ENCODE measurements at regions not wholly inside any gene's neighbourhood (a gene's known extent, or its start where the extent isn't known, plus 50 kb on each side); places are given as distances from the start of the nearest gene placed in this dataset.
"Not testable (repeated sequence)": the region's sequence is repeated elsewhere in the genome, so short reads cannot be mapped to it uniquely, and the experiment has no call there.

GRCh38 chr11:109480251-109480650 lies 58.3 kb downstream of the C11orf87 start:
- no peak for DNase-seq

GRCh38 chr11:109486129-109486528 lies 64.1 kb downstream of the C11orf87 start:
- DNase-seq = no peak

DNA sequence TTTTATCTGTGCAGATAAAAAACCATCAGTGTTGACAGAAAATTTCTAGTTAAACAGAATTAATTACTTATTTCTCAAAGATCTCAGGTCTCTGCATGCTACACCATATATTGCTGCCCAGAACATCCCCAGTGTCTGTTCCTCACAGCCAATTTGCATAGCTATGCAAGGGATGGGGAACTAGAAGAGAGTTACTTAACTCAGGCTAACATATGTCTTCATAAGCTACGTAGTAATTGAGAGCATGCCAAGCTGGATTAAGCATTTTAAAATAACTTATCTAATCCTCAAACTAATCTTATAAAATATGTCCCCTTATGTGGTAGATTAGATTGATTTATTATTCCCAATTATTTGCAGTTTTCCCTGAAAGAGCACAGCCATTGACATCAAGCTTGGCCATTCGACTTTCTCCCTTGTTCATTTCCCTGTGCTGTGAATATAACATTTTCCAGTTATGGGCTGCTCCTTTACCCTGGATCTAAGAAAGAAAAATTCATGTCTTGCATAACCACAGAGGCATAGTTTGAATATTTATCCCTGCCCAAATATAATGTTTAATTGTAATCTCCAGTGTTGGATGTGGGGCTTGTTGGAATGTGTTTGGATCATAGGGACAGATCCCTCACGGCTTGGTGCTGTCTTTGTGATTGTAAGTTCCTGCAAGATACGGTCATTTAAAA lies 69.1 kb downstream of the C11orf87 start:
- no peak for DNase-seq

DNA sequence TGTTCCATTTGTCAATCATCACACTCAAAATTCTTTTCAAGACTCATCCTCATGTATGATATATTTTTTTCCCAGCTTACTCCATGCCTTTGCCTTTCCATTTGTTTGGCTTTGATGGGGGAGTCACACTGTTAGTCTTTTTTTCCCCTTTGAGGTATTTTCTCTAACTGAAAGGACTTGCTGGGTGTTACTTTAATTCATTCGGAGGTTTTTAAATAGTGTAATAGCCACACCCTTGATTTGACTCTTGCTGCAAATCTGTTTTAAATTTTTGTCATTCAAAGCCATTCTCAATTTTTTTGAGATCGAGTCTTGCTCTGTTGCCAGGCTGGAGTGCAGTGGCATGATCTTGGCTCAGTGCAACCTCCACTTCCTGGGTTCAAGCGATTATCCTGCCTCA lies 84.1 kb downstream of the C11orf87 start:
- no peak for DNase-seq

GRCh38 chr11:109507331-109507730 lies 85.3 kb downstream of the C11orf87 start:
- no peak for DNase-seq

DNA sequence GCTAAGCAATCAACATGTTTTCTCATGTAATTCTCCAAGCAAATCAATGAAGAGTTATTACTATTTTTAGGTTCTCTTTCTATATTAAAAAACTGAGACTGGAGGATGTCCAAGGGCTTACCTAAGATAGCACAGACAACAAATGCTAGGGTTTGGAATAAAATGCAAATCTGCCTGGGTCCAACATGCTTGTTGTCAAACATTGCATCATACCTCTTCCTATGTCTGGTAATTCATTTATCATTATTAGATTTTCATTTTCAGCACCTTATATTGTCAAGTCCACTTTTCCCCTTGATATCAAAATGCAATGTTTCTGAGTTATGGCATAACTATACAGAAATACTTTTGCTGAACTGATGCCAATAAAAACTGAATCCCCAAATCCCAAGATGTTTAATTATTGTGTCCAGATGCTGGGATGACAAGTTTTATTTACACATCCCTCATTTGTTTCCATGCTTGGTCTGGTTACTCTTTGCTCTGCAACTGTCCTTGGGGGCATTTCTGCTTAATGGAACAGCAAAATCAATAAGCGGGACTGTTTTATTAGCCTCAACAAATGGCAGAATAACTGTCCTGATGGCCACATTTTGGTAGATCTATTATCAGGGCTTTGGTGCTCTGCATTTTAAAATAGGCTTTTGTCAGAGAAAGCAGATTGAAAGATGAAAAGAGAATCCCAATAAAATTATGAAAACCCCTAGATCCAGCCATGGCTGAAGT lies 86.0 kb downstream of the C11orf87 start:
- DNase-seq = no peak

GRCh38 chr11:109508943-109509342 lies 87.0 kb downstream of the C11orf87 start:
- no peak for DNase-seq

DNA sequence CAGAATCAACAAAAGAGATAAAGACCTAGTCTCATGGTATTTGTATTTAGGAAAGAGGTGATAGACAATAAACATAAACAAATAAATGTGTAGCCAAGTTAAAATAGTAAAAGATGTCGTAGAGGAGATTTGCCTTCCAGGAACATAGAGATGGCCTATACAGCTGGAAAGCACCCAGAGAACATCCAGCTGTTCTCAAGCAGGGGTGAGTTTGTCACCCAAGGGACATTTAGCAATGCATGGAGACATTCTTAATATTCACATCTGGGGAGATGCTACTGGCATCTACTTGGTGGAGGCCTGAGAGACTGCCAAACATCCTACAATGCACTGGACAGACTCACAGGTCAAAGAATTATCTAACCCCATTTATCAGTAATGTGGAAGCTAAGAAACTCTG lies 88.3 kb downstream of the C11orf87 start:
- DNase-seq = no peak

GRCh38 chr11:109511598-109511997 lies 89.6 kb downstream of the C11orf87 start:
- DNase-seq = no peak

DNA sequence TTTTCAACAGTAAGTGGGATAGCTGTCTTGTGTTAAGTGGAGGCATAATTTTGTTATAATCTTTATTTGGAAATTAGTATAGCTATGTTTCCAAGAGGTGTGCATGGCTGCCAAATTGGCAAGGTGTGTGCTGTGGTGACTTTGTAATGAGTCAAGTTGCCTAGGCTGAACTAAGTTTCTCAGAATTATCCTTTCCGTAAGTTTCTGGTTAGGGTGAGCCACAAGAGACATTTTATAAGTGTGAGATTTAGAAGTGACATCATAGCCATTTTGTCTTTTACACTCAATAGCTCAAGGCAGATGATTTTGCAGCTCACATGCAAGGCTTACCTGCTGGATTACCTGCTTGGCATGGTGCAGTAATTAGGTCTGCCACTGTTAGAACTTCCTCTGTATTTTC lies 90.3 kb downstream of the C11orf87 start:
- no peak for DNase-seq

DNA sequence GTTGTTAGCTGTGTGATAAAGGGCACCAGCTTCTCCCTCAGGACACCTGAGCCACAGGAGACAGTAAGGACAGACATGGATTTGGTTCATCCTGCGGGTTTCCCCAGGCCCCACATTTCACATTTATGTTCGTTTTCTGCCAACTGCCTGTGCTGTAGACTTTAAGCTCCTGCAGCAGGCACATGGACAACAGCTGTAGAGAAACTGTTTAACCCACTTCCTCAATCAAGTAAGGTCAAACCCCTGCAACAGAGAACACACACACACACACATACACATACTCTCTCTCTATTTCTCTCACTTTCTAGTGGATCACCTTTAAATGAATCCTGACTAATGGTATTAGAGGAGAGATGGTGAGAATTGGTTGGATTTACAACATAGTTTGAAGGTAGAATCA lies 90.7 kb downstream of the C11orf87 start:
- no peak for DNase-seq

DNA sequence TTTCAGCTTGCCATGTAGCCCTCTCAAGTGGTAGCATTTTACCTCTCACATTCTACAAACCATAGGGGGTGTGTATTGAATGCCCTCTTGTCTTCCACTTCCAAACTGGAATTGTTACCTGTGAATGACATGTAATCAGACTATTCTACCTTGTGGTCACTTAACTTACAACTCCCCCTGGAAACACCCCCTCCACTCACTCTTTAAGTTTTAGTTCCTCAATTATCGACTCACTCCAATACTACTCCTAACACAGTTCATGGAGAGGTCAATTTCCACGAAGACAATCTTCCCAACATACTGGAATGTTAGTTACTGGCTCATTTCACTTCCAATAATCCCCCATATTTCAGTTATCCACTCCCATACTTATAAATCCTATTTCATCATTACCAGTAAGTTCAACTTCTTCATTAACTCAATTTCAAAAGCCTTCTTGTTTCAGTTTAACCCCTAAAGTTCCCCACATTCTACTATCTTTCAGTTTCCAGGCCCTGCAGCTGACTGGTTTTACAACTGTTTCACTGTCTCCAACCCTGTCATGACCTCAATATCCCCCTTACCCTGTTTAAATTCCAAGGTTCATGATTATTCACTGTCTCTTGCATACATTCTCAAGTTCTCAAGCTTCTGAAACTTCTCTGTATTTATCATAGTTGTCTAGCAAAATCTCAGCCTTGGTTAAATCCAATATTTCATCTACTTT lies 92.5 kb downstream of the C11orf87 start:
- DNase-seq = no peak

- DNase-seq = no peak
Observed at GRCh38 chr11:109519253-109519652, 97.3 kb downstream of the C11orf87 start.

DNA sequence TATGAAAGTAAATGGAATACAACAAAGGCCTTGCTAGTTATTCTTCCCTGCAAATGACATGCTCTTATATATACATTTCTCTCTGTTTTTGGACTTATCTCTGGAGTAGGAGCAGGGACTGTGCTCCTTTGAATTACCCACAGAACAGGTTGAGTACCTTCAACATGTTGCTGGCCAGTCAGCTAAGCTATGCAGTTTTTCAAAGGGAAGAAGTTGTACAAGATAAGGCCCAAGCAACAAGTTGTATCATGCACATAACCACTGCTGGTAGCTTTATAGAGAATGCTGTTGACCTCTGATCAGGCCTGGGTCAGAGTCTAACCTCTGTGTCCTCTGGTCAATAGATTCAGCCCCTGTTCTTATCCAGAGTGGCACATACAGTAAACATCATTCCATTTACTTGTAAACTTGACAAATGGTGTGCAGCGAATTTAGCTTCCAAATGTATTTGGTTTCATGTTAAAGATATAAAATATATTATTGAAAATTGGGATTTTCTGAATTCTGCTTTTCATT lies 99.6 kb downstream of the C11orf87 start:
- no peak for DNase-seq

DNA sequence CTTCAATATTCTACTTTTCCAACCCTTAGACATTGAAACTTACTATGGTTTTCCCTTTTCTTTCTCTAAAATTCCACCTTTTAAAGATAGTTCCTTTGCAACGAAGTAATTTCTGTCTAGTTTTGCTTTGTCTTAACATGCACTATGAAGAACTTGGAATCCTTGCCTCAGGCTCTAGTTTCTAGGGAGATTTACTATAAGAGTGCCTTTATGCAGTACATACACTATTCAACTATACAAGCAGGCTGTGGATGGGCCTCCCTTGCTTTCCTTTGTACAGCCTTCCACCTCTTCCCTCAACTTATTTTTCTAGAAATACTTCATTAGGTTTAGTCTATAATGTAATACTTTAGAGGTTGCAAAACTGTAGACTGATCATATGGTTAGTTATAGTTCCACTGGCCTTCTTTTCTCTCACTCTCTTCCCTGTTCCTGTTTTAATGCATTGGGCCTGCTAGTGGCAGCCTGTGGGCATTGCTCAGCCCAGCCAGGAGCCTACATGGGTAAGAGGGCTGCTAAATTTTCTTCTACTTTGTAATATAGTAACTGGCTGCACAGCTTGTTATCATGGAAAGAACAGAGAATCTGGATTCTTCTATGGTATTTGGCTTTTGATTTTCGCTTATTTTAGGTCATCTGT lies 100.2 kb downstream of the C11orf87 start:
- DNase-seq = no peak

DNA sequence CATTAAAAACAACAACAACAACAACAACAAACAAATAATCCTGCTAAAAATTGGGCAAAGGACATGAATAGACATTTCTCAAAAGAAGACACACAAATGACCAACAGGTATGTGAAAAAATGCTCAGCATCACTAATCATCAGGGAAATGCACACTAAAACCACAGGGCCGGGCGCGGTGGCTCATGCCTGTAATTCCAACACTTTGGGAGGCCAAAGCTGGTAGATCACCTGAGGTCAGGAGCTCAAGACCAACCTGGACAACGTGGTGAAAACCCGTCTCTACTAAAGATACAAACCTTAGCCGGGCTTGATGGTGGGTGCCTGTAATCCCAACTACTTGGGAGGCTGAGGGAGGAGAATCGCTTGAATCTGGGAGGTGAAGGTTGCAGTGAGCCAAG lies 103.6 kb downstream of the C11orf87 start:
- not testable (repeated sequence) for DNase-seq

- no peak for DNase-seq
Observed at GRCh38 chr11:109526061-109526460, 104.1 kb downstream of the C11orf87 start.

- DNase-seq = no peak
Observed at GRCh38 chr11:109526931-109527330, 104.9 kb downstream of the C11orf87 start.

- no peak for DNase-seq
Observed at GRCh38 chr11:109527496-109527895, 105.5 kb downstream of the C11orf87 start.

GRCh38 chr11:109547356-109548027 lies 125.5 kb downstream of the C11orf87 start:
- DNase-seq = no peak

GRCh38 chr11:109552376-109552775 lies 130.4 kb downstream of the C11orf87 start:
- no peak for DNase-seq
